H1 (cell line): ENCODE measurements at regions not wholly inside any gene's neighbourhood (a gene's known extent, or its start where the extent isn't known, plus 50 kb on each side); places are given as distances from the start of the nearest gene placed in this dataset.

Experiments used
- CTCF ChIA-PET: fragments of 300-600 bp; sonication (Branson Sonifier 250); formaldehyde crosslinking; loops from one replicate; lab custom pipeline; 2021; ENCODE audit not compliant: partially characterized antibody; lab: Charles Lee
- POLR2A ChIA-PET: fragments of 300-600 bp; sonication (Branson Sonifier 250); formaldehyde crosslinking; loops from one replicate; lab custom pipeline; 2021; ENCODE audit warnings: inconsistent platforms; ENCODE audit not compliant: partially characterized antibody; lab: Charles Lee
- DNase-seq, 2 experiments: peaks; one replicate each; pipeline versions ENCODE4 v3.0.0 to v3.0.0-alpha.2; 2010 to 2022; ENCODE audit warnings: low spot score in 2 of 2, low read depth in 1 of 2, mixed read lengths in 1 of 2
- FAIRE-seq: peaks from 2 replicates; lab custom pipeline; 2011; peaks lifted over from hg19 to GRCh38; lab: Jason Lieb, UNC
- H2AFZ ChIP-seq: 2 replicates; pipeline ENCODE4 v1.8.1; 2012; ENCODE audit warnings: low read length, inconsistent platforms
- H2AK5ac ChIP-seq: 2 replicates; pipeline ENCODE4 v1.6.1; 2013; ENCODE audit warnings: low read depth, low read length
- H2BK120ac ChIP-seq: replicated peaks from 2 replicates; pipeline ENCODE3; 2013; ENCODE audit warnings: low read depth, low read length, inconsistent platforms
- H2BK12ac ChIP-seq: 2 replicates; pipeline ENCODE4 v1.6.1; 2013; ENCODE audit warnings: low read depth, low read length
- H2BK15ac ChIP-seq: 2 replicates; pipeline ENCODE4 v1.6.1; 2013; ENCODE audit warnings: low read length
- H2BK20ac ChIP-seq: 2 replicates; pipeline ENCODE4 v1.6.1; 2013; ENCODE audit warnings: low read length
- H2BK5ac ChIP-seq: 2 replicates; pipeline ENCODE4 v1.6.1; 2013; ENCODE audit warnings: low read depth, low read length
- H3K14ac ChIP-seq: 2 replicates; pipeline ENCODE4 v1.6.1; 2013; ENCODE audit warnings: inconsistent platforms; ENCODE audit not compliant: insufficient read length
- H3K18ac ChIP-seq: 2 replicates; pipeline ENCODE4 v1.6.1; 2013; ENCODE audit warnings: low read length; ENCODE audit errors: extremely low read depth
- H3K23ac ChIP-seq: 2 replicates; pipeline ENCODE4 v1.6.1; 2013; ENCODE audit warnings: inconsistent platforms; ENCODE audit not compliant: insufficient read length
- H3K23me2 ChIP-seq: 2 replicates; pipeline ENCODE4 v1.6.1; 2013; ENCODE audit warnings: low read depth, low read length
- H3K27ac ChIP-seq: 2 replicates; pipeline ENCODE4 v1.6.1; 2011; ENCODE audit warnings: low read depth, low read length, inconsistent platforms
- H3K27me3 ChIP-seq, 4 experiments: replicated peaks in 1 of 4; 1 replicate in 1 of 4; 2 replicates in 3 of 4; pipeline versions ENCODE4 v1.6.1 to v1.8.1; 2011 to 2013; ENCODE audit warnings: low read length in 3 of 4, mild to moderate bottlenecking in 3 of 4, inconsistent platforms in 2 of 4, mixed read lengths in 2 of 4, moderate library complexity in 1 of 4; ENCODE audit not compliant: control insufficient read depth in 3 of 4, insufficient read depth in 3 of 4; ENCODE audit errors: extremely low read depth in 1 of 4
- H3K36me3 ChIP-seq, 4 experiments: 2 replicates each; pipeline versions ENCODE4 v1.6.1 to v1.8.1; 2011 to 2013; ENCODE audit warnings: mild to moderate bottlenecking in 4 of 4, low read length in 3 of 4, moderate library complexity in 2 of 4, control low read depth in 1 of 4, inconsistent platforms in 1 of 4; ENCODE audit not compliant: insufficient read depth in 4 of 4, control insufficient read depth in 2 of 4
- H3K4ac ChIP-seq: replicated peaks from 2 replicates; pipeline ENCODE3; 2013; ENCODE audit warnings: low read length, low read depth, mixed read lengths, inconsistent platforms; ENCODE audit not compliant: insufficient read length
- H3K4me1 ChIP-seq, 4 experiments: replicated peaks in 1 of 4; 1 replicate in 1 of 4; 2 replicates in 3 of 4; pipeline versions ENCODE4 v1.6.1 to v1.8.1; 2011 to 2013; ENCODE audit warnings: low read length in 3 of 4, inconsistent platforms in 2 of 4, mixed read lengths in 1 of 4; ENCODE audit not compliant: insufficient read depth in 4 of 4, control insufficient read depth in 3 of 4
- H3K4me2 ChIP-seq, 2 experiments: 2 replicates each; pipeline versions ENCODE4 v1.6.1 to v1.8.1; 2011 to 2013; ENCODE audit warnings: low read depth in 2 of 2, low read length in 2 of 2, control low read depth in 1 of 2, inconsistent platforms in 1 of 2, mild to moderate bottlenecking in 1 of 2; ENCODE audit not compliant: insufficient read depth in 1 of 2
- H3K4me3 ChIP-seq, 4 experiments: fragments of 200-600, 300-600 bp in 1 of 4; sonication (generic), shearing (Covaris generic), sonication (Bioruptor Twin) in 1 of 4; 2 replicates each; pipeline versions ENCODE4 v1.5.1 to v1.8.1; 2011 to 2016; ENCODE audit warnings: low read length in 4 of 4, low read depth in 3 of 4, control low read depth in 2 of 4, inconsistent platforms in 2 of 4, mild to moderate bottlenecking in 2 of 4, mixed read lengths in 1 of 4, moderate library complexity in 1 of 4; ENCODE audit not compliant: insufficient read depth in 2 of 4; ENCODE audit errors: extremely low read depth in 1 of 4
- H3K56ac ChIP-seq: replicated peaks from 2 replicates; pipeline ENCODE3; 2013; ENCODE audit warnings: low read depth, mild to moderate bottlenecking, mixed read lengths, low read length, inconsistent platforms; ENCODE audit not compliant: insufficient read length
- H3K79me1 ChIP-seq: 2 replicates; pipeline ENCODE4 v1.6.1; 2013; ENCODE audit warnings: low read depth, low read length, control low read depth
- H3K79me2 ChIP-seq, 2 experiments: 2 replicates each; pipeline versions ENCODE4 v1.6.1 to v1.8.1; 2012 to 2013; ENCODE audit warnings: low read length in 2 of 2, mild to moderate bottlenecking in 2 of 2, inconsistent platforms in 1 of 2; ENCODE audit not compliant: insufficient read depth in 2 of 2, control insufficient read depth in 1 of 2
- H3K9ac ChIP-seq, 4 experiments: replicated peaks in 1 of 4; 1 replicate in 1 of 4; 2 replicates in 3 of 4; pipeline versions ENCODE4 v1.6.1 to v1.8.1; 2011 to 2013; ENCODE audit warnings: low read depth in 3 of 4, low read length in 3 of 4, control low read depth in 2 of 4, mild to moderate bottlenecking in 2 of 4, moderate library complexity in 2 of 4, inconsistent platforms in 1 of 4; ENCODE audit errors: extremely low read depth in 1 of 4
- H3K9me3 ChIP-seq, 2 experiments: 2 replicates each; pipeline versions ENCODE4 v1.6.1 to v1.8.1; 2012 to 2013; ENCODE audit warnings: mild to moderate bottlenecking in 2 of 2, moderate library complexity in 2 of 2, control low read depth in 1 of 2, inconsistent platforms in 1 of 2, low read depth in 1 of 2, low read length in 1 of 2, mixed read lengths in 1 of 2; ENCODE audit not compliant: insufficient read depth in 2 of 2
- H4K20me1 ChIP-seq, 2 experiments: replicated peaks in 1 of 2; 2 replicates each; pipeline versions ENCODE3 to v1.8.1; 2011 to 2013; ENCODE audit warnings: inconsistent platforms in 2 of 2, low read length in 2 of 2, mild to moderate bottlenecking in 1 of 2; ENCODE audit not compliant: insufficient read depth in 2 of 2, control insufficient read depth in 1 of 2
- H4K5ac ChIP-seq: 2 replicates; pipeline ENCODE4 v1.6.1; 2013; ENCODE audit warnings: low read length, low read depth, mixed read lengths, inconsistent platforms; ENCODE audit not compliant: insufficient read length
- H4K8ac ChIP-seq: 2 replicates; pipeline ENCODE4 v1.8.0; 2013; ENCODE audit warnings: mild to moderate bottlenecking, moderate library complexity, low read length, inconsistent platforms; ENCODE audit not compliant: insufficient read depth; ENCODE audit errors: extremely low read depth
- H4K91ac ChIP-seq: replicated peaks from 2 replicates; pipeline ENCODE3; 2013; ENCODE audit warnings: low read length, mixed read lengths, inconsistent platforms; ENCODE audit not compliant: insufficient read length
- ATF3 ChIP-seq: IDR thresholded peaks from 2 replicates; pipeline ENCODE4 v1.6.1; 2011; ENCODE audit warnings: low read depth, mild to moderate bottlenecking, low read length; ENCODE audit not compliant: insufficient read depth
- GTF2F1 ChIP-seq: IDR thresholded peaks from 2 replicates; pipeline ENCODE4 v1.6.1; 2012; ENCODE audit warnings: low read depth, low read length, improper control_type of control experiment, borderline replicate concordance
- JUND ChIP-seq: IDR thresholded peaks from 2 replicates; pipeline ENCODE4 v1.6.1; 2011; ENCODE audit warnings: mild to moderate bottlenecking, improper control_type of control experiment, low read length
- NRF1 ChIP-seq: IDR thresholded peaks from 2 replicates; pipeline ENCODE4 v1.6.1; 2011; ENCODE audit warnings: mild to moderate bottlenecking, low read depth, low read length, improper control_type of control experiment
- POLR2A ChIP-seq, 2 experiments: IDR thresholded peaks; 1 replicate in 1 of 2; 2 replicates in 1 of 2; pipeline ENCODE4 v1.6.1; 2011; ENCODE audit warnings: low read depth in 2 of 2, low read length in 2 of 2, mild to moderate bottlenecking in 2 of 2; ENCODE audit errors: control extremely low read depth in 1 of 2
- RXRA ChIP-seq: IDR thresholded peaks from 2 replicates; pipeline ENCODE4 v1.6.1; 2011; ENCODE audit warnings: low read depth, mild to moderate bottlenecking, low read length, moderate library complexity; ENCODE audit not compliant: insufficient read depth
- TAF7 ChIP-seq: optimal IDR thresholded peaks from 2 replicates; pipeline ENCODE3; 2011; ENCODE audit warnings: low read depth, mild to moderate bottlenecking, inconsistent platforms, low read length, moderate library complexity, borderline replicate concordance
- TEAD4 ChIP-seq: IDR thresholded peaks from 2 replicates; pipeline ENCODE4 v1.6.1; 2012; ENCODE audit warnings: low read depth, low read length, inconsistent platforms, mixed read lengths
- ZNF274 ChIP-seq: IDR thresholded peaks from 2 replicates; pipeline ENCODE4 v1.7.0; 2012; ENCODE audit warnings: low read length, borderline replicate concordance; ENCODE audit errors: extremely low read depth

DNA sequence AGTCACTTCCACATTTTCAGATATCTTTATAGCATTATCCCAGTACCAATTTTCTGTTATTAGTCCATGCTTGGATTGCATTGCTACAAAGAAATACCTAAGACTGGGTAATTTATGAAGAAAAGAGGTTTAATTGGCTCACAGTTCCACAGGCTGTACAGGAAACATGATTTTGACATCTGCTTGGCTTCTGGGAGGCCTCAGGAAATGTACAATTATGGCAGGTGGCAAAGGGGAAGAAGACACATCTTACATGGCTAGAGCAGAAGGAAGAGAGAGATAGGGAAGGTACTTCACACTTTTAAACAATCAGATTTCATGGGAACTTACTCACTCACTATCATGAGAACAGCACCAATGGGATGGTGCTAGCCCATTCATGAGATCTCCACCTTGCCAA lies 172.3 kb upstream of the GPR149 start:
- Histone ChIP-seq H4K5ac (no peak overlapping the region), H2BK12ac (no peak overlapping the region), H3K36me3 (no peaks in the 10 kb centered on the region), H3K56ac (no peak overlapping the region), H4K91ac (no peak overlapping the region), H3K27me3 (no peaks in the 10 kb centered on the region), H3K79me1 (no peaks in the 10 kb centered on the region), H3K4me3 (no peak overlapping the region), H3K4me1 (no peaks in the 10 kb centered on the region), H3K4ac (no peak overlapping the region), H3K4me2 (no peak overlapping the region), H2AK5ac (no peak overlapping the region), H3K14ac (no peak overlapping the region)
- CTCF ChIA-PET: interaction anchor here (0.6 kb wide), 1 partner anchor 379 kb away, joined by 3 read pairs; no protein-coding TSS in a partner anchor
- TF ChIP-seq TEAD4 (no peak), ZNF274 (no peak), RXRA (no peak), NRF1 (no peak), ATF3 (no peak), POLR2A (IDR thresholded peaks at IDR 0.05; ENCODE audit: control extremely low read depth in 1 of 2, low read depth in 2 of 2, low read length in 2 of 2) (no peak), GTF2F1 (no peak), TAF7 (no peak), JUND (no peak)
- TF ChIP-seq, all 59 proteins: peak for 0
- Histone ChIP-seq H3K27ac (no peak overlapping the region), H2BK15ac (no peak overlapping the region), H2BK20ac (no peak overlapping the region), H4K20me1 (no peaks in the 10 kb centered on the region), H4K8ac (no peak overlapping the region), H3K9ac (no peak overlapping the region), H3K23ac (no peak overlapping the region), H2BK120ac (no peak overlapping the region), H3K9me3 (no peaks in the 10 kb centered on the region), H2AFZ (no peak overlapping the region), H3K79me2 (no peaks in the 10 kb centered on the region), H2BK5ac (no peak overlapping the region), H3K23me2 (no peaks in the 10 kb centered on the region), H3K18ac (no peak overlapping the region)
- no peak for FAIRE-seq
- no peak for DNase-seq
- POLR2A ChIA-PET: no interaction called here
